ENCODE measurements at regions not wholly inside any gene's neighbourhood (a gene's known extent, or its start where the extent isn't known, plus 50 kb on each side); places are given as distances from the start of the nearest gene placed in this dataset.
"Not testable (repeated sequence)": the region's sequence is repeated elsewhere in the genome, so short reads cannot be mapped to it uniquely, and the experiment has no call there.

- no peak for DNase-seq
Measured at GRCh38 chr2:62325398-62325797, 129.5 kb downstream of the B3GNT2 start.

- DNase-seq, result no peak
Measured at GRCh38 chr2:62321380-62322289, 125.7 kb downstream of the B3GNT2 start.

- no peak for DNase-seq
Measured at GRCh38 chr2:62320657-62321357, 124.9 kb downstream of the B3GNT2 start.

GRCh38 chr2:62320137-62320536 is 124.2 kb downstream of the B3GNT2 start:
- DNase-seq, result not testable (repeated sequence)

GRCh38 chr2:62319070-62319469 is 123.2 kb downstream of the B3GNT2 start:
- DNase-seq, result peak; percentile 66

GRCh38 chr2:62315476-62315875 is 119.6 kb downstream of the B3GNT2 start:
- DNase-seq, result no peak

- no peak for DNase-seq
Measured at GRCh38 chr2:62314291-62314690, 118.4 kb downstream of the B3GNT2 start.

- DNase-seq, result no peak
Measured at GRCh38 chr2:62313449-62314227, 117.7 kb downstream of the B3GNT2 start.

- DNase-seq, result peak; percentile 48
Measured at GRCh38 chr2:62309465-62310091, 113.7 kb downstream of the B3GNT2 start.

- no peak for DNase-seq
Measured at GRCh38 chr2:62309081-62309464, 113.2 kb downstream of the B3GNT2 start.

- DNase-seq, result no peak
Measured at GRCh38 chr2:62307469-62308389, 111.8 kb downstream of the B3GNT2 start.

GRCh38 chr2:62306751-62307468 is 111.0 kb downstream of the B3GNT2 start:
- peak; percentile 61 for DNase-seq

GRCh38 chr2:62305421-62306176 is 109.7 kb downstream of the B3GNT2 start:
- DNase-seq, result no peak

GRCh38 chr2:62304429-62305417 is 108.8 kb downstream of the B3GNT2 start:
- peak; percentile 93 for DNase-seq

GRCh38 chr2:62303788-62304187 is 107.9 kb downstream of the B3GNT2 start:
- peak; percentile 87 for DNase-seq

- DNase-seq, result peak; percentile 39
Measured at GRCh38 chr2:62302631-62303435, 106.9 kb downstream of the B3GNT2 start.

GRCh38 chr2:62300925-62301324 is 105.0 kb downstream of the B3GNT2 start:
- peak; percentile 33 for DNase-seq

GRCh38 chr2:62297624-62298010 is 101.7 kb downstream of the B3GNT2 start:
- DNase-seq, result no peak
